CD4-positive, alpha-beta T cell (primary cell): ENCODE measurements at regions not wholly inside any gene's neighbourhood (a gene's known extent, or its start where the extent isn't known, plus 50 kb on each side); places are given as distances from the start of the nearest gene placed in this dataset.

Experiments used
- ATAC-seq: fragments of 200-7000 bp; cut with Tn5 transposase; one replicate; pipeline ENCODE4 v1.10.0; 2022; ENCODE audit warnings: mild to moderate bottlenecking; ENCODE audit not compliant: poor library complexity
- CTCF ChIA-PET: fragments of 350-600 bp; sonication (Branson Sonifier 250); formaldehyde crosslinking; loops from one replicate; lab custom pipeline; 2021; ENCODE audit warnings: antibody characterized with exemption, inconsistent platforms; lab: Charles Lee
- POLR2A ChIA-PET: fragments of 350-600 bp; sonication (Branson Sonifier 250); formaldehyde crosslinking; loops from one replicate; lab custom pipeline; 2021; ENCODE audit warnings: antibody characterized with exemption, inconsistent platforms; lab: Charles Lee
- DNase-seq, 14 experiments: peaks; one replicate each; pipeline ENCODE4 v3.0.0-alpha.2; 2013 to 2020; ENCODE audit warnings: mixed read lengths in 2 of 14
- H3K27ac ChIP-seq, 2 donors: one replicate each; pipeline versions ENCODE4 v1.5.1 to v1.7.0; 2013; ENCODE audit warnings: low read length in 2 of 2, low read depth in 1 of 2, mild to moderate bottlenecking in 1 of 2
- H3K27me3 ChIP-seq, 2 experiments: 1 replicate in 1 of 2; 2 replicates in 1 of 2; pipeline versions ENCODE4 v1.6.1 to v1.7.0; 2013; ENCODE audit warnings: low read length in 2 of 2, control low read depth in 1 of 2, mild to moderate bottlenecking in 1 of 2, moderate library complexity in 1 of 2; ENCODE audit not compliant: insufficient read depth in 2 of 2, control insufficient read depth in 1 of 2
- H3K36me3 ChIP-seq: one replicate; pipeline ENCODE4 v1.6.1; 2013; ENCODE audit warnings: low read length, control low read depth; ENCODE audit not compliant: insufficient read depth
- H3K4me1 ChIP-seq: one replicate; pipeline ENCODE4 v1.6.1; 2013; ENCODE audit warnings: low read length, control low read depth; ENCODE audit not compliant: insufficient read depth
- H3K4me3 ChIP-seq: one replicate; pipeline ENCODE4 v1.5.1; 2013; ENCODE audit warnings: mild to moderate bottlenecking, low read length, moderate library complexity
- H3K9me3 ChIP-seq, 2 experiments: 1 replicate in 1 of 2; 2 replicates in 1 of 2; pipeline versions ENCODE4 v1.6.1 to v1.7.0; 2013; ENCODE audit warnings: low read length in 2 of 2, mild to moderate bottlenecking in 2 of 2, control low read depth in 1 of 2, moderate library complexity in 1 of 2; ENCODE audit not compliant: control insufficient read depth in 1 of 2, insufficient read depth in 1 of 2
- H3K27ac Mint-ChIP-seq: one replicate; pipeline ENCODE4 v1.8.0; 2020; ENCODE audit warnings: mixed read lengths
- H3K27me3 Mint-ChIP-seq: one replicate; pipeline ENCODE4 v1.8.0; 2021; ENCODE audit warnings: mixed read lengths
- H3K36me3 Mint-ChIP-seq: one replicate; pipeline ENCODE4 v1.8.0; 2021; ENCODE audit warnings: low read depth, mixed read lengths
- H3K4me1 Mint-ChIP-seq: one replicate; pipeline ENCODE4 v1.8.0; 2021; ENCODE audit warnings: low read depth, mixed read lengths
- H3K4me3 Mint-ChIP-seq: one replicate; pipeline ENCODE4 v1.8.0; 2020; ENCODE audit warnings: mild to moderate bottlenecking, mixed read lengths
- H3K9me3 Mint-ChIP-seq: one replicate; pipeline ENCODE4 v1.8.0; 2020; ENCODE audit warnings: mixed read lengths
- intact Hi-C, 2 experiments: fragments of 100-400 bp; cut with DNase I in 1 of 2; cut with micrococcal nuclease in 1 of 2; formaldehyde crosslinking; loops; one replicate each; pipeline versions ENCODE4 v1.15.1 to v1.9.0; 2023 to 2025; cut with DNase I, micrococcal nuclease
- TF ChIP-seq, protein P1 (sequence below): fragments of 200-600 bp; IDR thresholded peaks from one replicate; pipeline ENCODE4 v1.8.0; 2022; ENCODE audit warnings: antibody characterized with exemption, mild to moderate bottlenecking

DNA sequence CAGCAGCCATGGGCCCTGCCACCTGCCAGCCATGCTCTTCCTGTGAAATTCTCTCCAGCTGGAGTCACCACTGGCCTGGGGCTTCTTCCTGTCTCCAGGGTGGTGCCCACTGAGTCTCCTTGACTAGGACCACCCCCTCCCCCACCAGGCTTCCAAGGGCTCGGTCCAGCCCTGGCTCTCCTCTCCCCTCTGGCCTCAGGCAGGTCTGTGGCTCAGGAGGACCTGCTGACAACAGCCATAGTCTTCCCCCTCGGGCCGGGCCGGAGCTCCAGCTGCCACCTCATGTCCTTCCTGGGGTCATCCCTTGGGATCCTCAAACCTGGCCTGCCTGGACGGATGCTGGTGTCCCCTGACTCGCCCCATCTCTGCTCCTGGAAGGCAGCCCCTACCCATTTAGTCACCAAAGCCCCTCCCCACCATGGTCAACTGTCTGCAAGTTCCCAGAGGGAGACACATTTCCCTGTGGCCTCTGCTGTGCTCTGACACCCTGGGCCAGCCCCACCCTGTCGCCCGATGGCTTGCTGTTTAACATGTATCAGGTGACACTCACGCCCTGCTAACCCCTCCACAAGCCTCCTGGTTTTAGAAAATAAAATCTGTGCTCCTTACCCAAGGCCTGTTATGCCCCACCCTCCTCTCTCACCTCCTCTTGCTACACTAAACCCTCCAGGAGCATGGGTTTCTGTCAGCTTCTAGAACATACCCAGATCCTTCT is 186.2 kb downstream of the RBFOX3 start:
- H3K4me3 Mint-ChIP-seq, result no peak overlapping the region
- intact Hi-C loops, result no loop called here
- H3K4me1 Mint-ChIP-seq, result no peaks in the 10 kb centered on the region
- no peaks in the 10 kb centered on the region for H3K36me3 ChIP-seq
- H3K27me3 Mint-ChIP-seq, result peaks cover 39% of the 10 kb centered on the region
- no peaks in the 10 kb centered on the region for H3K9me3 Mint-ChIP-seq
- TF ChIP-seq, protein P1, sequence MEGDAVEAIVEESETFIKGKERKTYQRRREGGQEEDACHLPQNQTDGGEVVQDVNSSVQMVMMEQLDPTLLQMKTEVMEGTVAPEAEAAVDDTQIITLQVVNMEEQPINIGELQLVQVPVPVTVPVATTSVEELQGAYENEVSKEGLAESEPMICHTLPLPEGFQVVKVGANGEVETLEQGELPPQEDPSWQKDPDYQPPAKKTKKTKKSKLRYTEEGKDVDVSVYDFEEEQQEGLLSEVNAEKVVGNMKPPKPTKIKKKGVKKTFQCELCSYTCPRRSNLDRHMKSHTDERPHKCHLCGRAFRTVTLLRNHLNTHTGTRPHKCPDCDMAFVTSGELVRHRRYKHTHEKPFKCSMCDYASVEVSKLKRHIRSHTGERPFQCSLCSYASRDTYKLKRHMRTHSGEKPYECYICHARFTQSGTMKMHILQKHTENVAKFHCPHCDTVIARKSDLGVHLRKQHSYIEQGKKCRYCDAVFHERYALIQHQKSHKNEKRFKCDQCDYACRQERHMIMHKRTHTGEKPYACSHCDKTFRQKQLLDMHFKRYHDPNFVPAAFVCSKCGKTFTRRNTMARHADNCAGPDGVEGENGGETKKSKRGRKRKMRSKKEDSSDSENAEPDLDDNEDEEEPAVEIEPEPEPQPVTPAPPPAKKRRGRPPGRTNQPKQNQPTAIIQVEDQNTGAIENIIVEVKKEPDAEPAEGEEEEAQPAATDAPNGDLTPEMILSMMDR, result no peak
- ChIA-PET POLR2A (no interaction called here), CTCF (no interaction called here)
- ATAC-seq (no peak), DNase-seq (no peak)
- H3K9me3 ChIP-seq, result peaks cover 0 to 5% of the 10 kb centered on the region in 2 experiments
- H3K36me3 Mint-ChIP-seq, result no peaks in the 10 kb centered on the region
- no peaks in the 10 kb centered on the region for H3K27me3 ChIP-seq
- H3K27ac Mint-ChIP-seq, result no peak overlapping the region
- no peaks in the 10 kb centered on the region for H3K4me1 ChIP-seq
- no peak overlapping the region for H3K27ac ChIP-seq
- H3K4me3 ChIP-seq, result no peak overlapping the region

DNA sequence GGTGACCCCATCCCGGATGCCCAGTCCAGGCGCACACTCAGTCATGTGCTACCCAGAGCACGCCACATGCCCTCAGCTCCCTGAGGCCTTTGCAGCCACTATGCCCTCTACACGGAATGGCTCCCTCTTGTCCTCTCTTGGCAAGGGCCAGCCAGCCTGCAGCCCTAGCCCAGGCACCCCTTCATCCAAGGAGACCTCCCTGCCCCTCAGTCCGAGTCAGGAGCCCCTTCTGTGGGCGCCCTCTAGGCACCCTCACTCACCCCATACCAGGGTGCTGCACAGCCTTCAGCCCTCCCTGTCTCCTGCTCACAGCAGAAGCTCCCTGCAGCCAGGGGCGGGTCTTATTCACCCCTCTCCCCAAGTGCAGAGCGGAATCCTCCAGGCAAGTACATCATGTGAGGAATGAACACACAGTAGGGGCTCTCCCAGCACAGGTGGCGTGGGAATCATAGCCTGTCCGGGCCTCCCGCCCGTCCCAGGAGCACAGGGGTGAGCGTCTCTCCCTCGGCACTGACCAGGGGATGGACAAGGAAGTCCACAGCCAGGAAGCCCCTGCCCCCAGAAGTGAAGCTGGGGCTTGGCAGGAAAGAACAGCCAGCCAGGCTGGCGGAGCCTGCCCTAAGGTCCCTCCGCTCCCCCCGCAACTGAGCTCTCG is 186.9 kb downstream of the RBFOX3 start:
- H3K36me3 Mint-ChIP-seq, result no peaks in the 10 kb centered on the region

DNA sequence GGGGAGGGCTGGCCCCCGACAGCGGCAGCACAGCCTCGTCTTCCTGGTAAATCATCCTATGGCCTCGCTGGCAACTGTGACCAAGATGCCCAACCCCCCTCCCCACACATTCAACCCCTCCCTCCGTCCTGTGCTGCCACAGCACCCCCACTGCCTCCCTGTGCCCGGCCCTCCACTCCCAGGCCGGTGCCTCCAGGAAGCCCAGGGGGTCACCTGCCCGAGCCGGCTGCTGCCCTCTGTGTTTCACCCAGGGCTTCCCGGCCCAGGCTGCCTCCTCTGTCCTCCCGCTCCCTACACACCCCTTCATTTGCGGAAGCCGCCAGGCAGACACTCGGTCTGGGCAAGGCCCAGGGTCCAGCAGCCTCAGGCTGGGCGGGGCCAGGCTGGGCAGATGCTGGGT is 188.6 kb downstream of the RBFOX3 start:
- intact Hi-C loops, result no loop called here
- Histone ChIP-seq H3K9me3 (peaks cover 0 to 5% of the 10 kb centered on the region in 2 experiments), H3K4me1 (no peaks in the 10 kb centered on the region), H3K27me3 (no peaks in the 10 kb centered on the region), H3K4me3 (no peak overlapping the region), H3K27ac (no peak overlapping the region), H3K36me3 (no peaks in the 10 kb centered on the region)
- DNase-seq, result no peak
- H3K4me1 Mint-ChIP-seq, result no peaks in the 10 kb centered on the region
- no peaks in the 10 kb centered on the region for H3K9me3 Mint-ChIP-seq
- TF ChIP-seq, protein P1, result no peak
- ATAC-seq, result no peak
- peaks cover 36% of the 10 kb centered on the region for H3K27me3 Mint-ChIP-seq
- no peaks in the 10 kb centered on the region for H3K36me3 Mint-ChIP-seq
- H3K27ac Mint-ChIP-seq, result no peak overlapping the region
- no peak overlapping the region for H3K4me3 Mint-ChIP-seq
- POLR2A ChIA-PET, result no interaction called here
- CTCF ChIA-PET, result no interaction called here

More for the DNA sequence above, 186.9 kb downstream of the RBFOX3 start:
- no peaks in the 10 kb centered on the region for H3K4me1 Mint-ChIP-seq
- Histone ChIP-seq H3K4me3 (no peak overlapping the region), H3K36me3 (no peaks in the 10 kb centered on the region), H3K27me3 (no peaks in the 10 kb centered on the region), H3K4me1 (no peaks in the 10 kb centered on the region), H3K9me3 (peaks cover 0 to 5% of the 10 kb centered on the region in 2 experiments), H3K27ac (no peak overlapping the region)
- no peak overlapping the region for H3K27ac Mint-ChIP-seq
- POLR2A ChIA-PET, result no interaction called here
- no peak overlapping the region for H3K4me3 Mint-ChIP-seq
- CTCF ChIA-PET, result no interaction called here
- H3K9me3 Mint-ChIP-seq, result no peaks in the 10 kb centered on the region
- TF ChIP-seq, protein P1, result no peak
- DNase-seq (no peak), ATAC-seq (no peak)
- intact Hi-C loops, result no loop called here
- peaks cover 34% of the 10 kb centered on the region for H3K27me3 Mint-ChIP-seq
